Aorta (tissue), 5 donors: ENCODE measurements at regions not wholly inside any gene's neighbourhood (a gene's known extent, or its start where the extent isn't known, plus 50 kb on each side); places are given as distances from the start of the nearest gene placed in this dataset.
"Not testable (repeated sequence)": the region's sequence is repeated elsewhere in the genome, so short reads cannot be mapped to it uniquely, and the experiment has no call there.

ENCODE experiments used
- ATAC-seq: fragments of 200-7000 bp; cut with Tn5 transposase; one replicate; pipeline ENCODE4 v1.9.1; 2022; ENCODE audit warnings: moderate library complexity; ENCODE audit not compliant: low FRiP score
- DNase-seq, 2 donors: peaks; one replicate each; pipeline ENCODE4 v3.0.0-alpha.2; 2020
- H3K27ac ChIP-seq, 2 donors: one replicate each; pipeline ENCODE4 v1.5.1; 2013; ENCODE audit warnings: low read length in 2 of 2, mild to moderate bottlenecking in 2 of 2, moderate library complexity in 2 of 2, control low read depth in 1 of 2, inconsistent platforms in 1 of 2, low read depth in 1 of 2
- H3K27me3 ChIP-seq, 2 donors: one replicate each; pipeline ENCODE4 v1.6.1; 2013; ENCODE audit warnings: control low read depth in 1 of 2, low read length in 1 of 2, mild to moderate bottlenecking in 1 of 2, moderate library complexity in 1 of 2; ENCODE audit not compliant: insufficient read depth in 2 of 2, control insufficient read depth in 1 of 2
- H3K36me3 ChIP-seq, 2 donors: one replicate each; pipeline ENCODE4 v1.6.1; 2013; ENCODE audit warnings: control low read depth in 1 of 2, low read length in 1 of 2, mild to moderate bottlenecking in 1 of 2; ENCODE audit not compliant: insufficient read depth in 2 of 2, control insufficient read depth in 1 of 2
- H3K4me1 ChIP-seq, 2 donors: one replicate each; pipeline ENCODE4 v1.6.1; 2013; ENCODE audit warnings: low read length in 2 of 2, control low read depth in 1 of 2, mild to moderate bottlenecking in 1 of 2, moderate library complexity in 1 of 2; ENCODE audit not compliant: insufficient read depth in 2 of 2, control insufficient read depth in 1 of 2
- H3K4me3 ChIP-seq, 2 donors: one replicate each; pipeline ENCODE4 v1.5.1; 2013; ENCODE audit warnings: low read length in 2 of 2, control low read depth in 1 of 2, mild to moderate bottlenecking in 1 of 2
- H3K9me3 ChIP-seq: one replicate; pipeline ENCODE4 v1.6.1; 2013; ENCODE audit warnings: mild to moderate bottlenecking, low read length; ENCODE audit not compliant: control insufficient read depth
- WGBS, 2 donors: extraction: QIAGEN DNeasy Blood & Tissue Kit; methylation state at CpG; one replicate each; pipeline ENCODE4 v1.1.7; 2013; 5-methylcytosine and 5-hydroxymethylcytosine counted together
- intact Hi-C, 2 donors: fragments of 100-400 bp; cut with DNase I; formaldehyde crosslinking; loops; one replicate each; pipeline versions ENCODE4 v1.14.2 to v1.15.0; 2022
- donor health status: healthy with polysubstance abuse.
- donor health status: Bipolar disorder and iron deficiency.
- donor health status: DM: no; HTN: no; CAD: no.
- donor health status: DM: no; HTN: no; CAD: no.
- donor health status: DM: yes; HTN: yes; CAD: no.

DNA sequence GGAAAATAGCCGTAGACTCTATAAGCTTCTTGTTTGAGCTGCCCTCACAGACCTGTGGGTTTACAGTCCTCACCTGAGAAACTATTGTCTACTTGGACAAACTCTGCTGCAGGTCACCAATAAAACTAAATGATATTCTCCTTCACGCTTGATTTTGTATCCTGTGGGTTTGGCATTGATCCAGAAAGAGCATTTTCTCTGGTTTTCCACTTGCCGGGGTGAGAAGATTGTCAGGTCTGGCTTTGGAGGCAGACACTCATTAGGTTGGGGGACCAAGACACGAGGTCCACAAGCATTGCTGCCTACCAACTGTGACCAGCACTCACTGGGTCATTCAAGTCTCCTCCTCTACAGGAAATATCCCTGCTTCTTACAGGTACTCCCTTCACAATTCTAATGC is 68.5 kb downstream of the CDC14C start:
- no peaks in the 10 kb centered on the region for H3K36me3 ChIP-seq
- 52 to 64% methylated on average over 4 of the region's 4 CpGs for WGBS, 2 donors
- no peak for ATAC-seq

GRCh38 chr7:49001610-49002033 is 77.3 kb downstream of the CDC14C start:
- 0 to 3% methylated on average over 1 of the region's 1 CpG for WGBS, 2 donors
- Histone ChIP-seq H3K4me3 (no peak overlapping the region), H3K27me3 (no peaks in the 10 kb centered on the region), H3K9me3 (no peaks in the 10 kb centered on the region), H3K27ac (no peak overlapping the region), H3K4me1 (no peaks in the 10 kb centered on the region), H3K36me3 (no peaks in the 10 kb centered on the region)
- ATAC-seq = no peak
- intact Hi-C loops = no loop called here
- DNase-seq = no peak

More for the DNA sequence above, 68.5 kb downstream of the CDC14C start:
- no peaks in the 10 kb centered on the region for H3K4me1 ChIP-seq
- H3K4me3 ChIP-seq = no peak overlapping the region
- intact Hi-C loops = no loop called here
- no peaks in the 10 kb centered on the region for H3K27me3 ChIP-seq
- DNase-seq = no peak
- no peak overlapping the region for H3K27ac ChIP-seq
- peaks cover 1% of the 10 kb centered on the region for H3K9me3 ChIP-seq

DNA sequence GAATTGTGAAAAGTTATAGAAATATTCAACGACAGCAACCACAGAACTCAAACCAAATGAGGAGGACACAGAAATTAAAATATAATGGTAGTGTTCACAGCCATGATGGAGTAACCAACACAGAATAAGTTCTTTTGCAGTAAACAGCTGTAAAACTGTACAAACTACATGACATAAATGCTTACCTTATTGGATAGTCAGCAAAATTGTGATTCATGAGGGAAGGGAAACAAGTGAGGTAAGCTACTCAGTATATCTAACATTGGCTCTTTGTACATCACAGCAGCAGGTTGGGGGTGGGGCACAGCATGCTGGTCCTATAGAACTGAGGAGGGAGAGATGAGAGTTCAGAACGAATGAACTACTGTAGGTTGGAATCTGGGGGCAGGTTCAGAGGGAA is 86.4 kb downstream of the CDC14C start:
- WGBS, 2 donors = 59 to 61% methylated on average over 2 of the region's 2 CpGs
- DNase-seq = no peak
- intact Hi-C loops = no loop called here
- Histone ChIP-seq H3K27ac (no peak overlapping the region), H3K9me3 (no peaks in the 10 kb centered on the region), H3K36me3 (no peaks in the 10 kb centered on the region), H3K4me1 (no peaks in the 10 kb centered on the region), H3K27me3 (no peaks in the 10 kb centered on the region), H3K4me3 (no peak overlapping the region)
- ATAC-seq = no peak

GRCh38 chr7:49014870-49015269 is 90.5 kb downstream of the CDC14C start:
- no peaks in the 10 kb centered on the region for H3K4me1 ChIP-seq
- no peaks in the 10 kb centered on the region for H3K36me3 ChIP-seq
- no peak for DNase-seq
- H3K27ac ChIP-seq = no peak overlapping the region
- ATAC-seq = no peak
- no peaks in the 10 kb centered on the region for H3K27me3 ChIP-seq
- H3K4me3 ChIP-seq = no peak overlapping the region
- intact Hi-C loops = no loop called here
- 51 to 59% methylated on average over 4 of the region's 4 CpGs for WGBS, 2 donors
- no peaks in the 10 kb centered on the region for H3K9me3 ChIP-seq

DNA sequence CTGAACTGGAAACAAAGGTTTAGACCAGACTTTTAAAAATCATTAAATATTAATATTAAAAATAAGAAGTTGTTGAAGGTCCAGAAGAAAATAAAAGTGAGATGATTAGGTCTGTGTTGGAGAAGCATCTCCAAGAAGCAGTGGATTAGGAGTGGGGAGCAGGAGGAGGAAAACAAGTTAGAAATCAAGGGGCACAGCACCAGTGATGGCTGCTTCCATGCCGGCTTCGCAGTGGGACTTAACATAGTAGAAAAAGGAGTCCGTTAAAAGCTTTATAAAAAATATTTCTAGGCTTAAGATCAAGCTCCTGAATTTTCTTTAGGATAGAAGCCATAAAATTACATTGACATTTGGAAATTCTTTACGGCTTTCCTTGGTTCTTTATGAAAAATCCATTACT is 95.8 kb downstream of the CDC14C start:
- no peak for ATAC-seq

GRCh38 chr7:49022448-49022847 is 98.1 kb downstream of the CDC14C start:
- no peaks in the 10 kb centered on the region for H3K4me1 ChIP-seq
- no peak overlapping the region for H3K27ac ChIP-seq
- no peak for ATAC-seq
- no peak for DNase-seq
- intact Hi-C loops = no loop called here
- no peaks in the 10 kb centered on the region for H3K9me3 ChIP-seq
- no peaks in the 10 kb centered on the region for H3K36me3 ChIP-seq
- H3K27me3 ChIP-seq = no peaks in the 10 kb centered on the region
- H3K4me3 ChIP-seq = no peak overlapping the region

More for the DNA sequence above, 95.8 kb downstream of the CDC14C start:
- Histone ChIP-seq H3K4me3 (no peak overlapping the region), H3K36me3 (no peaks in the 10 kb centered on the region), H3K4me1 (no peaks in the 10 kb centered on the region), H3K27ac (no peak overlapping the region), H3K27me3 (no peaks in the 10 kb centered on the region), H3K9me3 (no peaks in the 10 kb centered on the region)
- intact Hi-C loops = no loop called here
- DNase-seq = no peak
- WGBS, 2 donors = 79 to 85% methylated on average over 4 of the region's 4 CpGs

GRCh38 chr7:49023345-49024328 is 99.3 kb downstream of the CDC14C start:
- H3K4me3 ChIP-seq = no peak overlapping the region
- WGBS, 2 donors = 59 to 61% methylated on average over 9 of the region's 9 CpGs
- H3K27me3 ChIP-seq = no peaks in the 10 kb centered on the region
- H3K9me3 ChIP-seq = no peaks in the 10 kb centered on the region
- H3K36me3 ChIP-seq = no peaks in the 10 kb centered on the region
- DNase-seq (no peak), ATAC-seq (no peak)
- no peak overlapping the region for H3K27ac ChIP-seq
- H3K4me1 ChIP-seq = no peaks in the 10 kb centered on the region
- intact Hi-C loops = no loop called here

DNA sequence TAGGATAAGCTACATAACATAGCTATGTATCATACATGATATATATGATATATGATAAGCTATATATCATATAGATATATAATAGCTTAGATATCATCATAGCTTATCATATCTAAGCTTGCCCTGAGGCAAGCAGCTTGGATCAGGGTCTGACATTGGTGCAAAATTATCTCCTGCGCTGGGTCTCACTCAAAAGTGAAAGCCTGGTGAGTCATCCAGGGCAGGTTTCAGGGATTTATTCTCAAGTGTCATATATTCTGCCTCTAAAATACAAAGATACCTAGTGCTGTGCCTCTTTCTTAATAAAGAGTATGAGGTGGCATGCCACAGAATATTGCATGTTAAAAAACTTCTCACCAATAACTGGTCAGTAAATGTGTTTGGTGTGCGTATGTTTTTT is 105.9 kb downstream of the CDC14C start:
- Histone ChIP-seq H3K27me3 (no peaks in the 10 kb centered on the region), H3K4me3 (no peak overlapping the region), H3K9me3 (no peaks in the 10 kb centered on the region), H3K27ac (no peak overlapping the region), H3K36me3 (no peaks in the 10 kb centered on the region), H3K4me1 (no peaks in the 10 kb centered on the region)
- no peak for DNase-seq
- 73 to 81% methylated on average over 2 of the region's 2 CpGs for WGBS, 2 donors
- ATAC-seq = no peak
- intact Hi-C loops = no loop called here

DNA sequence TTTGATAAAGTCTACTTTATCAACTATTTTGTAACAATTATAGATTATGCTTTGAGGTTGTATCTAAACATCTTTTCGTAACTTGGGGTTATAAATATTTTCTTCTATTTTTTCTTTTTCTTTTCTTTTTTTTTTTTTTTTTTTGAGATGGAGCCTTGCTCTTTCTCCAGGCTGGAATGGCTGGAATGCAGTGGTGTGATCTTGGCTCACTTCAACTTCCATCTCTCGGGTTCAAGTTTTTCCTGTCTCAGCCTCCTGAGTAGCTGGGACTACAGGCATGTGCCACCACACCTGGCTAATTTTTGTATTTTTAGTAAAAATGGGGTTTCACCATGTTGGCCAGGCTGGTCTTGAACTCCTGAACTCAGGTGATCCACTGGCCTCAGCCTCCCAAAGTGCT is 108.8 kb downstream of the CDC14C start:
- H3K27me3 ChIP-seq, intact Hi-C loops, H3K36me3 ChIP-seq, H3K9me3 ChIP-seq, H3K4me1 ChIP-seq, DNase-seq, H3K27ac ChIP-seq, ATAC-seq, H3K4me3 ChIP-seq: not testable (repeated sequence)
- WGBS, 2 donors = 58 to 60% methylated on average over 2 of the region's 2 CpGs
